ENCODE measurements at regions not wholly inside any gene's neighbourhood (a gene's known extent, or its start where the extent isn't known, plus 50 kb on each side); places are given as distances from the start of the nearest gene placed in this dataset.

GRCh38 chr2:453132-453531, 165.2 kb upstream of the ALKAL2 start:
- Histone ChIP-seq H3K18ac (ENCODE audit: low read length) (peak overlapping the region; percentile 67), H3K27ac (replicated peaks; ENCODE audit: low read length) (no peak overlapping the region), H3K9me3 (replicated peaks in 1 of 2; ENCODE audit: control insufficient read depth in 2 of 2, insufficient read depth in 1 of 2, low read depth in 1 of 2, low read length in 2 of 2) (peaks cover 0 to 2% of the 10 kb centered on the region in 2 donors), H2BK15ac (ENCODE audit: low read length) (no peak overlapping the region), H3K23ac (ENCODE audit: low read depth, low read length, poor library complexity) (no peak overlapping the region), H2BK5ac (ENCODE audit: low read length) (no peak overlapping the region), H3K27me3 (ENCODE audit: control insufficient read depth in 3 of 3, insufficient read depth in 3 of 3, low read depth in 1 of 3, low read length in 3 of 3) (no peaks in the 10 kb centered on the region), H3K4me1 (ENCODE audit: control insufficient read depth in 2 of 2, insufficient read depth in 1 of 2, low read depth in 1 of 2, low read length in 2 of 2) (peaks cover 0 to 7% of the 10 kb centered on the region in 2 donors), H3K4me3 (ENCODE audit: low read length in 2 of 2) (no peak overlapping the region), H4K91ac (ENCODE audit: low read depth, low read length, poor library complexity) (no peak overlapping the region), H2BK120ac (ENCODE audit: low read depth, low read length) (no peak overlapping the region), H3K79me1 (ENCODE audit: low read depth, low read length) (no peaks in the 10 kb centered on the region), H2AK5ac (ENCODE audit: low read depth, low read length) (no peak overlapping the region), H3K4me2 (ENCODE audit: insufficient read depth, low read length, poor library complexity, severe bottlenecking) (no peak overlapping the region), H3K36me3 (replicated peaks in 1 of 2; ENCODE audit: control insufficient read depth in 2 of 2, insufficient read depth in 2 of 2, low read length in 2 of 2) (no peaks in the 10 kb centered on the region), H3K14ac (ENCODE audit: low read length) (no peak overlapping the region), H3K9ac (ENCODE audit: low read depth, low read length, poor library complexity) (no peak overlapping the region), H2AFZ (ENCODE audit: low read length) (no peak overlapping the region), H3K4ac (ENCODE audit: low read length) (no peak overlapping the region), H4K8ac (ENCODE audit: low read depth, low read length) (no peak overlapping the region), H2BK12ac (ENCODE audit: low read length) (no peak overlapping the region)
- DNase-seq (ENCODE audit: low spot score), result no peak
- no CpG with 5 or more reads among the region's 11 CpGs for WGBS, 2 donors (ENCODE audit: extremely low coverage in 2 of 2, insufficient read length in 2 of 2, insufficient replicate concordance in 1 of 2)

- Histone ChIP-seq H2BK120ac (ENCODE audit: low read depth, low read length) (no peak overlapping the region), H3K9ac (ENCODE audit: low read depth, low read length, poor library complexity) (no peak overlapping the region)
Measured at GRCh38 chr2:451495-451894, 163.6 kb upstream of the ALKAL2 start.

GRCh38 chr2:449246-450067, 161.6 kb upstream of the ALKAL2 start:
- H2BK15ac ChIP-seq (ENCODE audit: low read length), result no peak overlapping the region
- no peaks in the 10 kb centered on the region for H3K79me1 ChIP-seq (ENCODE audit: low read depth, low read length)
- peaks cover 0 to 2% of the 10 kb centered on the region in 2 donors for H3K9me3 ChIP-seq (replicated peaks in 1 of 2; ENCODE audit: control insufficient read depth in 2 of 2, insufficient read depth in 1 of 2, low read depth in 1 of 2, low read length in 2 of 2)
- H4K8ac ChIP-seq (ENCODE audit: low read depth, low read length), result no peak overlapping the region
- no peak overlapping the region for H3K14ac ChIP-seq (ENCODE audit: low read length)
- H3K18ac ChIP-seq (ENCODE audit: low read length), result no peak overlapping the region
- H2BK120ac ChIP-seq (ENCODE audit: low read depth, low read length), result no peak overlapping the region
- no peak for DNase-seq (ENCODE audit: low spot score)
- H2BK12ac ChIP-seq (ENCODE audit: low read length), result no peak overlapping the region
- H3K4me3 ChIP-seq (ENCODE audit: low read length in 2 of 2), result no peak overlapping the region
- no peak overlapping the region for H3K9ac ChIP-seq (ENCODE audit: low read depth, low read length, poor library complexity)
- H2AFZ ChIP-seq (ENCODE audit: low read length), result peak overlapping the region; percentile 19
- no peak overlapping the region for H3K23ac ChIP-seq (ENCODE audit: low read depth, low read length, poor library complexity)
- H4K91ac ChIP-seq (ENCODE audit: low read depth, low read length, poor library complexity), result no peak overlapping the region
- H2AK5ac ChIP-seq (ENCODE audit: low read depth, low read length), result no peak overlapping the region
- H2BK5ac ChIP-seq (ENCODE audit: low read length), result no peak overlapping the region
- H3K27ac ChIP-seq (replicated peaks; ENCODE audit: low read length), result no peak overlapping the region
- WGBS, 2 donors (ENCODE audit: extremely low coverage in 2 of 2, insufficient read length in 2 of 2, insufficient replicate concordance in 1 of 2), result no CpG with 5 or more reads among the region's 6 CpGs
- H3K4me1 ChIP-seq (ENCODE audit: control insufficient read depth in 2 of 2, insufficient read depth in 1 of 2, low read depth in 1 of 2, low read length in 2 of 2), result peaks cover 4 to 16% of the 10 kb centered on the region in 2 donors
- peaks cover 0 to 3% (median 0%) of the 10 kb centered on the region in 3 experiments for H3K27me3 ChIP-seq (ENCODE audit: control insufficient read depth in 3 of 3, insufficient read depth in 3 of 3, low read depth in 1 of 3, low read length in 3 of 3)
- H3K36me3 ChIP-seq (replicated peaks in 1 of 2; ENCODE audit: control insufficient read depth in 2 of 2, insufficient read depth in 2 of 2, low read length in 2 of 2), result no peaks in the 10 kb centered on the region
- H3K4me2 ChIP-seq (ENCODE audit: insufficient read depth, low read length, poor library complexity, severe bottlenecking), result no peak overlapping the region
- H3K4ac ChIP-seq (ENCODE audit: low read length), result no peak overlapping the region

More at GRCh38 chr2:451495-451894, 163.6 kb upstream of the ALKAL2 start:
- DNase-seq (ENCODE audit: low spot score), result no peak
- no peak overlapping the region for H2AK5ac ChIP-seq (ENCODE audit: low read depth, low read length)
- H2BK15ac ChIP-seq (ENCODE audit: low read length), result no peak overlapping the region
- H2AFZ ChIP-seq (ENCODE audit: low read length), result no peak overlapping the region
- peaks cover 0 to 2% of the 10 kb centered on the region in 2 donors for H3K9me3 ChIP-seq (replicated peaks in 1 of 2; ENCODE audit: control insufficient read depth in 2 of 2, insufficient read depth in 1 of 2, low read depth in 1 of 2, low read length in 2 of 2)
- H3K4me2 ChIP-seq (ENCODE audit: insufficient read depth, low read length, poor library complexity, severe bottlenecking), result no peak overlapping the region
- H3K4me3 ChIP-seq (ENCODE audit: low read length in 2 of 2), result no peak overlapping the region
- no CpG with 5 or more reads among the region's 16 CpGs for WGBS, 2 donors (ENCODE audit: extremely low coverage in 2 of 2, insufficient read length in 2 of 2, insufficient replicate concordance in 1 of 2)
- H3K79me1 ChIP-seq (ENCODE audit: low read depth, low read length), result no peaks in the 10 kb centered on the region
- H2BK12ac ChIP-seq (ENCODE audit: low read length), result no peak overlapping the region
- H3K4ac ChIP-seq (ENCODE audit: low read length), result no peak overlapping the region
- H4K91ac ChIP-seq (ENCODE audit: low read depth, low read length, poor library complexity), result no peak overlapping the region
- H3K27ac ChIP-seq (replicated peaks; ENCODE audit: low read length), result no peak overlapping the region
- H3K27me3 ChIP-seq (ENCODE audit: control insufficient read depth in 3 of 3, insufficient read depth in 3 of 3, low read depth in 1 of 3, low read length in 3 of 3), result no peaks in the 10 kb centered on the region
- no peak overlapping the region for H2BK5ac ChIP-seq (ENCODE audit: low read length)
- H3K14ac ChIP-seq (ENCODE audit: low read length), result peak overlapping the region; percentile 61
- H3K36me3 ChIP-seq (replicated peaks in 1 of 2; ENCODE audit: control insufficient read depth in 2 of 2, insufficient read depth in 2 of 2, low read length in 2 of 2), result no peaks in the 10 kb centered on the region
- no peak overlapping the region for H3K23ac ChIP-seq (ENCODE audit: low read depth, low read length, poor library complexity)
- no peak overlapping the region for H3K18ac ChIP-seq (ENCODE audit: low read length)
- peaks cover 7 to 9% of the 10 kb centered on the region in 2 donors for H3K4me1 ChIP-seq (ENCODE audit: control insufficient read depth in 2 of 2, insufficient read depth in 1 of 2, low read depth in 1 of 2, low read length in 2 of 2)
- no peak overlapping the region for H4K8ac ChIP-seq (ENCODE audit: low read depth, low read length)

GRCh38 chr2:447902-448665, 160.2 kb upstream of the ALKAL2 start:
- H3K27ac ChIP-seq (replicated peaks; ENCODE audit: low read length), result no peak overlapping the region
- peaks cover 4 to 16% of the 10 kb centered on the region in 2 donors for H3K4me1 ChIP-seq (ENCODE audit: control insufficient read depth in 2 of 2, insufficient read depth in 1 of 2, low read depth in 1 of 2, low read length in 2 of 2)
- no peak overlapping the region for H3K23ac ChIP-seq (ENCODE audit: low read depth, low read length, poor library complexity)
- no peak overlapping the region for H3K18ac ChIP-seq (ENCODE audit: low read length)
- peaks cover 0 to 2% of the 10 kb centered on the region in 2 donors for H3K9me3 ChIP-seq (replicated peaks in 1 of 2; ENCODE audit: control insufficient read depth in 2 of 2, insufficient read depth in 1 of 2, low read depth in 1 of 2, low read length in 2 of 2)
- H2BK12ac ChIP-seq (ENCODE audit: low read length), result no peak overlapping the region
- WGBS, 2 donors (ENCODE audit: extremely low coverage in 2 of 2, insufficient read length in 2 of 2, insufficient replicate concordance in 1 of 2), result no CpG with 5 or more reads among the region's 14 CpGs
- no peak overlapping the region for H2BK5ac ChIP-seq (ENCODE audit: low read length)
- no peak overlapping the region for H3K4me3 ChIP-seq (ENCODE audit: low read length in 2 of 2)
- H2AFZ ChIP-seq (ENCODE audit: low read length), result no peak overlapping the region
- H3K27me3 ChIP-seq (ENCODE audit: control insufficient read depth in 3 of 3, insufficient read depth in 3 of 3, low read depth in 1 of 3, low read length in 3 of 3), result peaks cover 0 to 3% (median 0%) of the 10 kb centered on the region in 3 experiments
- no peak overlapping the region for H3K14ac ChIP-seq (ENCODE audit: low read length)
- no peak overlapping the region for H4K8ac ChIP-seq (ENCODE audit: low read depth, low read length)
- no peak overlapping the region for H2AK5ac ChIP-seq (ENCODE audit: low read depth, low read length)
- H4K91ac ChIP-seq (ENCODE audit: low read depth, low read length, poor library complexity), result no peak overlapping the region
- no peaks in the 10 kb centered on the region for H3K36me3 ChIP-seq (replicated peaks in 1 of 2; ENCODE audit: control insufficient read depth in 2 of 2, insufficient read depth in 2 of 2, low read length in 2 of 2)
- no peak overlapping the region for H2BK120ac ChIP-seq (ENCODE audit: low read depth, low read length)
- no peak overlapping the region for H3K9ac ChIP-seq (ENCODE audit: low read depth, low read length, poor library complexity)
- no peak for DNase-seq (ENCODE audit: low spot score)
- no peak overlapping the region for H3K4ac ChIP-seq (ENCODE audit: low read length)
- no peak overlapping the region for H3K4me2 ChIP-seq (ENCODE audit: insufficient read depth, low read length, poor library complexity, severe bottlenecking)
- H3K79me1 ChIP-seq (ENCODE audit: low read depth, low read length), result no peaks in the 10 kb centered on the region
- no peak overlapping the region for H2BK15ac ChIP-seq (ENCODE audit: low read length)

All from neuronal stem cell (in vitro differentiated cells).